Endothelial cell of umbilical vein (primary cell): ENCODE measurements at regions not wholly inside any gene's neighbourhood (a gene's known extent, or its start where the extent isn't known, plus 50 kb on each side); places are given as distances from the start of the nearest gene placed in this dataset.
"Not testable (repeated sequence)": the region's sequence is repeated elsewhere in the genome, so short reads cannot be mapped to it uniquely, and the experiment has no call there.

Source experiments
- BruUV-seq: library from RNA; stranded (reverse); fragments of 400-500 nt; replicated peaks from 2 replicates; lab custom pipeline; 2021; lab: Mats Ljungman, UMichigan
- CTCF ChIA-PET: fragments of 300-600, 350-600 bp; sonication (Branson Sonifier 250); formaldehyde crosslinking; loops from one replicate; lab custom pipeline; 2021; ENCODE audit warnings: antibody characterized with exemption, inconsistent platforms; lab: Charles Lee
- POLR2A ChIA-PET: fragments of 300-600, 350-600 bp; sonication (Branson Sonifier 250); formaldehyde crosslinking; loops from one replicate; lab custom pipeline; 2021; ENCODE audit warnings: antibody characterized with exemption, inconsistent platforms; lab: Charles Lee
- DNase-seq: peaks from one replicate; pipeline ENCODE4 v3.0.0-alpha.2; 2011; ENCODE audit warnings: low read depth, low spot score
- FAIRE-seq: peaks from 2 replicates; lab custom pipeline; 2011; peaks lifted over from hg19 to GRCh38; lab: Jason Lieb, UNC
- H2AFZ ChIP-seq: 2 replicates; pipeline ENCODE4 v1.6.0; 2012; ENCODE audit warnings: low read depth, low read length, control low read depth, inconsistent platforms
- H3K27ac ChIP-seq: 2 replicates; pipeline ENCODE4 v1.5.1; 2011; ENCODE audit warnings: low read depth, mild to moderate bottlenecking, control low read depth, low read length, moderate library complexity; ENCODE audit not compliant: insufficient read depth
- H3K27me3 ChIP-seq, 2 experiments: 2 replicates each; pipeline versions ENCODE4 v1.6.0 to v1.6.1; 2011; ENCODE audit warnings: low read length in 2 of 2, mixed read lengths in 1 of 2; ENCODE audit not compliant: control insufficient read depth in 2 of 2, insufficient read depth in 2 of 2
- H3K36me3 ChIP-seq, 2 experiments: 2 replicates in 1 of 2; 3 replicates in 1 of 2; pipeline ENCODE4 v1.5.1; 2011; ENCODE audit warnings: low read length in 2 of 2, mild to moderate bottlenecking in 1 of 2, moderate library complexity in 1 of 2; ENCODE audit not compliant: control insufficient read depth in 2 of 2, insufficient read depth in 2 of 2; ENCODE audit errors: extremely low read depth in 1 of 2
- H3K4me1 ChIP-seq: 3 replicates; pipeline ENCODE4 v1.5.1; 2011; ENCODE audit warnings: mild to moderate bottlenecking, low read length; ENCODE audit not compliant: control insufficient read depth, insufficient read depth; ENCODE audit errors: extremely low read depth
- H3K4me2 ChIP-seq: 2 replicates; pipeline ENCODE4 v1.6.1; 2011; ENCODE audit warnings: low read length, control low read depth, mixed read lengths; ENCODE audit not compliant: insufficient read depth
- H3K4me3 ChIP-seq, 3 experiments: fragments of 200-600 bp in 1 of 3; sonication (generic), shearing (Covaris generic) in 1 of 3; replicated peaks in 1 of 3; 2 replicates each; pipeline ENCODE4 v1.5.1; 2011 to 2016; ENCODE audit warnings: control low read depth in 3 of 3, low read length in 3 of 3, mild to moderate bottlenecking in 2 of 3, inconsistent platforms in 1 of 3, low read depth in 1 of 3, moderate library complexity in 1 of 3; ENCODE audit not compliant: insufficient read depth in 1 of 3
- H3K79me2 ChIP-seq: 2 replicates; pipeline ENCODE4 v1.6.0; 2012; ENCODE audit warnings: low read length, inconsistent platforms; ENCODE audit not compliant: control insufficient read depth, insufficient read depth
- H3K9ac ChIP-seq: replicated peaks from 2 replicates; pipeline ENCODE3; 2011; ENCODE audit warnings: low read length, control low read depth; ENCODE audit not compliant: insufficient read depth; ENCODE audit errors: extremely low read depth
- H3K9me1 ChIP-seq: replicated peaks from 3 replicates; pipeline ENCODE4 v1.6.0; 2011; ENCODE audit warnings: mild to moderate bottlenecking, low read length; ENCODE audit not compliant: control insufficient read depth, insufficient read depth; ENCODE audit errors: extremely low read depth
- H3K9me3 ChIP-seq: replicated peaks from 2 replicates; pipeline ENCODE4 v1.5.1; 2012; ENCODE audit warnings: low read length, inconsistent platforms; ENCODE audit not compliant: control insufficient read depth, insufficient read depth
- H4K20me1 ChIP-seq: replicated peaks from 2 replicates; pipeline ENCODE3; 2011; ENCODE audit warnings: mild to moderate bottlenecking, low read length; ENCODE audit not compliant: control insufficient read depth, insufficient read depth; ENCODE audit errors: extremely low read depth
- FOS ChIP-seq: IDR thresholded peaks from 2 replicates; pipeline ENCODE4 v1.6.1; 2011; ENCODE audit warnings: mild to moderate bottlenecking, low read length, moderate library complexity, borderline replicate concordance; ENCODE audit not compliant: insufficient read depth
- GATA2 ChIP-seq: IDR thresholded peaks from 2 replicates; pipeline ENCODE4 v1.7.0; 2011; ENCODE audit warnings: low read depth, mild to moderate bottlenecking, moderate library complexity, mixed read lengths, low read length; ENCODE audit not compliant: insufficient read length, insufficient read depth
- JUN ChIP-seq: IDR thresholded peaks from 2 replicates; pipeline ENCODE4 v1.6.1; 2011; ENCODE audit warnings: borderline replicate concordance, low read depth; ENCODE audit not compliant: insufficient read length, insufficient read depth
- POLR2A ChIP-seq: IDR thresholded peaks from 2 replicates; pipeline ENCODE4 v1.6.1; 2012; ENCODE audit warnings: low read depth, mild to moderate bottlenecking, control low read depth, low read length
- POLR2AphosphoS5 ChIP-seq: IDR thresholded peaks from 2 replicates; pipeline ENCODE4 v1.6.1; 2012; ENCODE audit warnings: low read depth, mild to moderate bottlenecking, control low read depth, low read length, moderate library complexity; ENCODE audit not compliant: insufficient read depth
- dilution Hi-C: fragments of 300-500 bp; cut with MboI; formaldehyde crosslinking; loops from one replicate; pipeline ENCODE4 v1.15.0; 2019; ENCODE audit warnings: low sequenced_read_pairs; ENCODE audit not compliant: extremely low pct_ligation_motif_present
- intact Hi-C: fragments of 100-400 bp; cut with micrococcal nuclease; formaldehyde crosslinking; loops from one replicate; pipeline ENCODE4 v1.10.0; 2022
- TF ChIP-seq, protein P1 (sequence below): IDR thresholded peaks from 2 replicates; pipeline ENCODE4 v1.6.1; 2011; ENCODE audit not compliant: insufficient read depth, insufficient read length

DNA sequence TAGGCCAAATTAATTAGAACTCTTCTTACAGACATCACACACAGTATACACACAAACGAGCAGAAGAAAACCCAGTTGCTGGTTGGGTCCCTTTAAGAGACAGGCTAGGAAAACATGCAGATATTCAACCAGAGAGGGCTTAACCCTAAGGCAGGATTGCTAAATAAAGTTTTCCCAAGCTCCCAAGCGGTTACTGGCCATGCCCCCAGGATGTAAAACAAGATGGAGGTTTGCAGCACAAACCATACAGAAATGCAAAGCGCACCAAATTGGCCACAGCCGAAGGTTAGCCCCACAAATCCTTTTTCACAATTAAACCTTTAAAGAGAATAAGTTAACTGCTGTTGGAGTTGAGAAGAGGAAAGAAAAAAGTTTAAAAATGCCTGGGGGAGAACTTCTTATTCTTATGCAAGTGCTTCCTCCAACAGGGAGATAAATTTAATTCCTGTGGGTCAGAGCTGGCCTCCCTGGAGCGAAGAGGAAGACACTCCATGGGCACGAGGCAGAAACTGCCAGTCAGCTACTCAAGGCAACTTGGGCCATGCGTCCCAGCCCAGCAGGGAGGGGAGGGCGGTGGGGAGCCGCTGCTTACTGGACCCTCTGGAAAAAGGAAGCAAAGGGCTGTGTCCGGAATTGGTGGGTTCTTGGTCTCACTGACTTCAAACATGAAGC lies 167.6 kb upstream of the ARSJ start:
- Histone ChIP-seq H3K27me3 (peaks cover 0 to 4% of the 10 kb centered on the region in 2 experiments), H4K20me1 (no peaks in the 10 kb centered on the region), H3K9ac (no peak overlapping the region), H2AFZ (no peak overlapping the region), H3K4me1 (no peaks in the 10 kb centered on the region), H3K79me2 (no peaks in the 10 kb centered on the region), H3K27ac (no peak overlapping the region), H3K4me2 (no peak overlapping the region), H3K36me3 (no peaks in the 10 kb centered on the region), H3K4me3 (no peak overlapping the region), H3K9me1 (no peaks in the 10 kb centered on the region), H3K9me3 (no peaks in the 10 kb centered on the region)
- intact Hi-C loops (no loop called here), dilution Hi-C loops (no loop called here)
- BruUV-seq: no TSS peak
- CTCF ChIA-PET: interaction anchor here (1.2 to 1.4 kb wide), 2 partner anchors 16 to 33 kb away, joined by 3 read pairs; no protein-coding TSS in a partner anchor
- no peak for FAIRE-seq
- no peak for DNase-seq
- POLR2A ChIA-PET: no interaction called here
- TF ChIP-seq, protein P1, sequence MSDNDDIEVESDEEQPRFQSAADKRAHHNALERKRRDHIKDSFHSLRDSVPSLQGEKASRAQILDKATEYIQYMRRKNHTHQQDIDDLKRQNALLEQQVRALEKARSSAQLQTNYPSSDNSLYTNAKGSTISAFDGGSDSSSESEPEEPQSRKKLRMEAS: no peak
- TF ChIP-seq JUN (no peak), FOS (no peak), GATA2 (no peak), POLR2A (no peak), POLR2AphosphoS5 (no peak)

DNA sequence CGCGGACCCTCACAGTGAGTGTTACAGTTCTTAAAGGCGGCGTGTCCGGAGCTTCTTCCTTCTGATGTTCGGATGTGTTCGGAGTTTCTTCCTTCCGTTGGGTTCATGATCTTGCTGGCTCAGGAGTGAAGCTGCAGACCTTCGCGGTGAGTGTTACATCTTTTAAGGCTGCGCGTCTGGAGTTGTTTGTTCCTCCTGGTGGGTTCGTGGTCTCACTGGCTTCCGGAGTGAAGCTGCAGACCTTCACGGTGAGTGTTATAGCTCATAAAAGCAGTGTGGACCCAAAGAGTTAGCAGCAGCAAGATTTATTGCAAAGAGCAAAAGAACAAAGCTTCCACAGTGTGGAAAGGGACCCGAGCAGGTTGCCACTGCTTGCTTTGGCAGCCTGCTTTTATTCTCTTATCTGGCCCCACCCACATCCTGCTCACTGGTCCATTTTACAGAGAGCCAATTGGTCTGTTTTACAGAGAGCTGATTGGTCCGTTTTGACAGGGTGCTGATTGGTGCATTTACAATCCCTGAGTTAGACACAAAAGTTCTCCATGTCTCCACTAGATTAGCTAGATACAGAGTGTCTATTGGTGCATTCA lies 168.3 kb upstream of the ARSJ start:
- POLR2A ChIA-PET, intact Hi-C loops, BruUV-seq, H3K9me3 ChIP-seq, H3K4me2 ChIP-seq, H3K36me3 ChIP-seq, dilution Hi-C loops, H3K27ac ChIP-seq, H2AFZ ChIP-seq, H3K79me2 ChIP-seq, FAIRE-seq, DNase-seq, H3K4me1 ChIP-seq, H3K4me3 ChIP-seq, H3K27me3 ChIP-seq, H3K9me1 ChIP-seq, H4K20me1 ChIP-seq, H3K9ac ChIP-seq: not testable (repeated sequence)
- CTCF ChIA-PET: interaction anchor here (1.2 to 1.4 kb wide), 2 partner anchors 17 to 33 kb away, joined by 3 read pairs; no protein-coding TSS in a partner anchor

DNA sequence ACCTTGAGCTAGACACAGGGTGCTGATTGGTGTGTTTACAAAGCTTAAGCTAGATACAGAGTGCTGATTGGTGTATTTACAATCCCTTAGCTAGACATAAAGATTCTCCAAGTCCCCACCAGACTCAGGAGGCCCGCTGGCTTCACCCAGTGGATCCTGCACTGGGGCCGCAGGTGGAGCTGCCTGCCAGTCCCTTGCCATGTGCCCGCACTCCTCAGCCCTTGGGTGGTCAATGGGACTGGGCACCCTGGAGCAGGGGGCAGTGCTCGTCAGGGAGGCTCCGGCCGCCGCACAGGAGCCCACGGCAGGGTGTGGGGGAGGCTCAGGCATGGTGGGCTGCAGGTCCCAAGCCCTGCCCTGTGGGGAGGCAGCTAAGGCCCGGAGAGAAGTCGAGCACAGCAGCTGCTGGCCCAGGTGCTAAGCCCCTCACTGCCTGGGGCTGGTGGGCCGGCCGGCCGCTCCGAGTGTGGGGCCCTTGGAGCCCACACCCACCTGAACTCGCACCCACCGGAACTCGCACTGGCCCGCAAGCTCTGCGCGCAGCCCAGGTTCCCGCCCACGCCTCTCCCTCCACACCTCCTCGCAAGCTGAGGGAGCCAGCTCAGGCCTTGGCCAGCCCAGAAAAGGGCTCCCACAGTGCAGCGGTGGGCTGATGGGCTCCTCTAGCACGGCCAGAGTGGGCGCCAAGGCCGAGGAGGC lies 169.1 kb upstream of the ARSJ start:
- H3K36me3 ChIP-seq, H2AFZ ChIP-seq, H3K4me2 ChIP-seq, BruUV-seq, H3K9me3 ChIP-seq, FAIRE-seq, H4K20me1 ChIP-seq, H3K9me1 ChIP-seq, H3K27me3 ChIP-seq, POLR2A ChIA-PET, intact Hi-C loops, H3K9ac ChIP-seq, H3K27ac ChIP-seq, H3K4me1 ChIP-seq, dilution Hi-C loops, DNase-seq, H3K4me3 ChIP-seq, H3K79me2 ChIP-seq: not testable (repeated sequence)
- CTCF ChIA-PET: interaction anchor here (1.4 to 1.5 kb wide), 2 partner anchors 12 to 17 kb away, joined by 3 read pairs; no protein-coding TSS in a partner anchor
